Epithelial cell of esophagus (primary cell): ENCODE measurements at regions not wholly inside any gene's neighbourhood (a gene's known extent, or its start where the extent isn't known, plus 50 kb on each side); places are given as distances from the start of the nearest gene placed in this dataset.
"Not testable (repeated sequence)": the region's sequence is repeated elsewhere in the genome, so short reads cannot be mapped to it uniquely, and the experiment has no call there.

Experiments used
- DNase-seq: peaks from one replicate; pipeline ENCODE4 v3.0.0; 2010; ENCODE audit warnings: low read depth
- H3K4me3 ChIP-seq: 2 replicates; pipeline ENCODE4 v1.5.1; 2011; ENCODE audit warnings: mild to moderate bottlenecking, low read length, control low read depth
- TF ChIP-seq, protein P1 (sequence below): IDR thresholded peaks from 2 replicates; pipeline ENCODE4 v1.5.1; 2011; ENCODE audit warnings: low read depth, mild to moderate bottlenecking, low read length, control low read depth, inconsistent platforms; ENCODE audit not compliant: insufficient read depth; ENCODE audit errors: missing control alignments

DNA sequence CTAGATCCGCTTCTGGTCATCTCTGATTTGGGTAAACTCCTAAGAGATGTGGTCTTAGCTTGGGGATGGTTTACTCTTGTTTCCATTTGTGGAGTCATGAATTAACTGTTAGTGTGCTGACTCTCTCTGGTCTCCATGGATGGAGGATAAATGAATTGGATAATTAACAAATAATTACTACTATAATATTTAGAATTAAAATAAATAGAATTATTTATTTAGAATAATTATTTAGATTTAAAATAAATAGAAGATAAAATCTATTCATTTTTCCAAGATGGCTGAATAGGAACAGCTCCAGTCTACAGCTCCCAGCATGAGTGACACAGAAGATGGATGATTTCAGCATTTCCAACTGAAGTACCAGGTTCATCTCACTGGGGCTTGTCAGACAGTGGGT is 1587.4 kb upstream of the AGA start:
- DNase-seq = no peak
- TF ChIP-seq, protein P1, sequence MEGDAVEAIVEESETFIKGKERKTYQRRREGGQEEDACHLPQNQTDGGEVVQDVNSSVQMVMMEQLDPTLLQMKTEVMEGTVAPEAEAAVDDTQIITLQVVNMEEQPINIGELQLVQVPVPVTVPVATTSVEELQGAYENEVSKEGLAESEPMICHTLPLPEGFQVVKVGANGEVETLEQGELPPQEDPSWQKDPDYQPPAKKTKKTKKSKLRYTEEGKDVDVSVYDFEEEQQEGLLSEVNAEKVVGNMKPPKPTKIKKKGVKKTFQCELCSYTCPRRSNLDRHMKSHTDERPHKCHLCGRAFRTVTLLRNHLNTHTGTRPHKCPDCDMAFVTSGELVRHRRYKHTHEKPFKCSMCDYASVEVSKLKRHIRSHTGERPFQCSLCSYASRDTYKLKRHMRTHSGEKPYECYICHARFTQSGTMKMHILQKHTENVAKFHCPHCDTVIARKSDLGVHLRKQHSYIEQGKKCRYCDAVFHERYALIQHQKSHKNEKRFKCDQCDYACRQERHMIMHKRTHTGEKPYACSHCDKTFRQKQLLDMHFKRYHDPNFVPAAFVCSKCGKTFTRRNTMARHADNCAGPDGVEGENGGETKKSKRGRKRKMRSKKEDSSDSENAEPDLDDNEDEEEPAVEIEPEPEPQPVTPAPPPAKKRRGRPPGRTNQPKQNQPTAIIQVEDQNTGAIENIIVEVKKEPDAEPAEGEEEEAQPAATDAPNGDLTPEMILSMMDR = no peak
- no peak overlapping the region for H3K4me3 ChIP-seq

DNA sequence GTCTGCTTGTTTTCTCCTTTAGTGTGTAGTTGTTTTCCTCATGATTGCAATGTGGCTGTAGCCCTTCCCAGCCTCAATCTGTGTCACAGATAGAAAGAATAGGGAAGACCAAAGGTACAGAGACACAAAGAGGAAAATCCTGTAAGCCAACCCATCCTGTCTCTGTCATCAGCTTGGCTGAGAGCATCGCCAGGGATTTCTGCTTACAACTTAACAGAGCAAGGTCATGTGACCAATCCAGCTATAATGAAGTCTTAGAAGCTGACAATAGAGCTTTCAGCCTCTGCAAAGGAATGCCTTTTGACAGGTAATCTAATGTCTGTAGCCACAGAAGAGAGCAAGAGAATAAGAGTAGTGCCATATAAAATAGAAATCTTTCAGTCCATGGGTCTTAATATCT is 1598.0 kb upstream of the AGA start:
- TF ChIP-seq, protein P1 = no peak
- H3K4me3 ChIP-seq = no peak overlapping the region
- no peak for DNase-seq

DNA sequence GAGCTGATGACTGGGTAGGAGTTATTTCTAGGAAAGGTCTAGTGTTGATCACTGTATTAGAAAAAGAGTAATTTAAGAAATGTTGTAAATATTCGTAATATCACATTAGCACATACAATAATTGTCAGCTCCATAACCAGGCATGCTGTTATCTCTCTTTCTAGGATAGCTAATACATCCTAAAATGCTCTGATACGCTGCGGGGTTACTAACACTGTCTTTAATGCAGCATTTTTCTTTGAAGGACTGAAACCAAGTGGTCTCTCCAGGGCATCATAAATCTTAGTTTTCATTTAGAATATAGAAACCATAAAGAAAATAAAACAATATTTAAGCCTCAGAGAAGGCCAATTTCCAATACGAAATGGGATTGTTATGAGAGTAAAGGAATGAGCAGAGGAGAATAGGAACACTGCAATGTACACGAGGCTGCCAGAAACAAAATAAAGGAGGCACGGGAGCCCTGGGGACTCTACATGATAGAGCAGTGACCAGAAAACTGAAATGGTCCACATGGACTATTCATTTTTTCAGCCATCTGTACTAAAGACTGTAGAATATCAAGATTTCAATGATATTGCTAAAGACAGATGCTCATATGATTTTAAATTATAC is 1606.7 kb upstream of the AGA start:
- no peak overlapping the region for H3K4me3 ChIP-seq
- no peak for DNase-seq
- TF ChIP-seq, protein P1 = no peak

DNA sequence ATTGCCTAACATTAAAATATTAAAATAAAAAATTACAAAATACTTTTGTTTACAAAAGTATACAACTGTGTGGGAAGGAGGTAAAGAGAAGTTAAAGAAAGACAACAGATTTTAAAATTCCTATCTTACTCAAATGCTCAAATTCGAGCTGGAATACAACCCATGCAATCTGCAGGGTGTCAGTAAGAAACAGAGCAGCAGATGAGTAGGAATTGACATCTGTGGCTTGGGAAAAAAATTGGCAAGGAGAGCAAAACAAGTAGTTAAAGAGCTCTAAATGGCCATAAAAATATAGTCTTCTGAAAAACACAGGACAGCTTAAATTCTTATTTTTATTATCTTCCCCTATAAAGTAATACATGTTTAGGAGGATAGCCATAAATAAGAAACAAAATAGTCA is 1609.0 kb upstream of the AGA start:
- TF ChIP-seq, protein P1 = no peak
- DNase-seq = no peak
- no peak overlapping the region for H3K4me3 ChIP-seq

DNA sequence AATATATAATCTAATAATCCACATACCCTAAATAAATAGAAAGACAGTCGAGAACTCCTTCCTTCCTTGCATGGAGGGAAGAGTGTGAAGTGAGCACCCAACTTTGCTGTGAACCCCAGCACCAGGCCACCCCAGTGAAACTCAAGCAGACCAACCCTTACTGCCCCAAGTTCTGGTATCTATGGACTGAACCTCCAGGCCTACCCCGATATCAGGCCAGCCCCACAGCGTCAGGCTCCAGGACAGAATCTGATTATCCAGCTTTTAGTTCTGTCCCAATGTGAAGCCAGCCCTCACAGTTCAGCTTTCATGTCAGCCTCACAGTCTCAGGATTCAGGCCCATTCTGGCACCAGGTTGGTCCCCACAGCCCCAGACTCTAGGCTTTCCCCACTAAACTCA is 1617.2 kb upstream of the AGA start:
- no peak for DNase-seq
- TF ChIP-seq, protein P1 = no peak
- no peak overlapping the region for H3K4me3 ChIP-seq

DNA sequence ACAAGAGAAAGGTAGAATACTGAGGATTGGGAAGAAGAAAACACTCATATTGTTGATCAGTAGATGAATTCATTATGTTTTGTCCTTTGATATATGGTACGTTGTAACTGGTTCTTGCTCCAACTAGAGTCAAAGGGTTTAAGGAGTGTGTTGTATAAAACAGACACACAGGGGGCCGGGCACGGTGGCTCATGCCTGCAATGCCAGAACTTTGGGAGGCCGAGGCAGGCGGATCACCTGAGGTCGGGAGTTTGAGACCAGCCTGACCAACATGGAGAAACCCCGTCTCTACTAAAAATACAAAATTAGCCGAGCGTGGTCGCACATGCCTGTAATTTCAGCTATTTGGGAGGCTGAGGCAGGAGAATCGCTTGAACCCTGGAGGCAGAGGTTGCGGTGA is 1624.0 kb upstream of the AGA start:
- not testable (repeated sequence) for DNase-seq, H3K4me3 ChIP-seq

DNA sequence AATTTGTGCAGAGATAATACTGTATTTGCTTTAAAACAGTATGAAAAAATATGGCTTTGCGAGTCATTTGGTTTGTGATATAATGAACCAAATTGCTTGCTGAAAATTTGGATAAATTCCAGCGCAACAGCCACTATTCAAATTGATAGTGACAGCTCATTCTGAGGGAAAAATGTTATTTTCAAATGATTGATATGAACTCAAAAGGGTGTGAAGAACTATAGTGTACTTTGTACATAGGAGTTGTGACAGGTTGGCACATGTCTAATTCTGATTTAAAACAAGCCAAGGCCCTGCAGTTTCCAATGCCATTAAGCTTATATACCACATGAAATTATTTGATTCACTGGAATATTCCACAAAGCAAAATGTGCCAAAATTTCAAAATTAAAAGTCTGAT is 1628.9 kb upstream of the AGA start:
- TF ChIP-seq, protein P1 = no peak
- no peak overlapping the region for H3K4me3 ChIP-seq
- peak; percentile 1 for DNase-seq
